ENCODE measurements at regions not wholly inside any gene's neighbourhood (a gene's known extent, or its start where the extent isn't known, plus 50 kb on each side); places are given as distances from the start of the nearest gene placed in this dataset.
"Not testable (repeated sequence)": the region's sequence is repeated elsewhere in the genome, so short reads cannot be mapped to it uniquely, and the experiment has no call there.

DNA sequence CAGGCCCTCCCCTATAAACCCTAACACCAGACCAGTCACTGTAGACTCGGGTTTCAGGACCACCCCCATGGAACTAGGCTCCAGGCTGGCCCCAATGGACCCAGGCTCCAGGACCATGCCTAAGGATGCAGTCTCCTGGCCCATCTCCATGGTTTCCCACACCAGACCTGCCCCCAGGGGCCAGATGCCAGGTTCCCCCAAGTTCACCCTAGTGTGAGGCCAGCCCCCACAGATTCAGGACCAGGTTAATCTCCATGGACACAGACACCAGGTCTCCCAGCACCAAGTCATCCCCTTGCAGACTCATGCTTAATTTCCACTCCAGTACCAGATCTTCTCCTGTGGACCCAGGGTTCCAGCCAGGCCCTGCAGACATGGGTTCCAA, 103.8 kb upstream of the LANCL2 start:
- no peak overlapping the region for H3K27ac ChIP-seq (replicated peaks; ENCODE audit: low read length)
- H3K79me1 ChIP-seq (ENCODE audit: low read depth, low read length), result no peaks in the 10 kb centered on the region
- no peak overlapping the region for H3K4me2 ChIP-seq (ENCODE audit: insufficient read depth, low read length, poor library complexity, severe bottlenecking)
- no peak overlapping the region for H2AFZ ChIP-seq (ENCODE audit: low read length)
- no peak overlapping the region for H4K91ac ChIP-seq (ENCODE audit: low read depth, low read length, poor library complexity)
- H3K9me3 ChIP-seq (replicated peaks in 1 of 2; ENCODE audit: control insufficient read depth in 2 of 2, insufficient read depth in 1 of 2, low read depth in 1 of 2, low read length in 2 of 2), result no peaks in the 10 kb centered on the region
- no peak overlapping the region for H3K14ac ChIP-seq (ENCODE audit: low read length)
- H3K9ac ChIP-seq (ENCODE audit: low read depth, low read length, poor library complexity), result no peak overlapping the region
- H3K4ac ChIP-seq (ENCODE audit: low read length), result no peak overlapping the region
- no peak overlapping the region for H3K23ac ChIP-seq (ENCODE audit: low read depth, low read length, poor library complexity)
- H3K4me1 ChIP-seq (ENCODE audit: control insufficient read depth in 2 of 2, insufficient read depth in 1 of 2, low read depth in 1 of 2, low read length in 2 of 2), result no peaks in the 10 kb centered on the region
- H2BK120ac ChIP-seq (ENCODE audit: low read depth, low read length), result no peak overlapping the region
- H3K18ac ChIP-seq (ENCODE audit: low read length), result peak overlapping the region; percentile 82
- peaks cover 0 to 3% (median 0%) of the 10 kb centered on the region in 3 experiments for H3K27me3 ChIP-seq (ENCODE audit: control insufficient read depth in 3 of 3, insufficient read depth in 3 of 3, low read depth in 1 of 3, low read length in 3 of 3)
- no peak overlapping the region for H3K4me3 ChIP-seq (ENCODE audit: low read length in 2 of 2)
- no peaks in the 10 kb centered on the region for H3K36me3 ChIP-seq (replicated peaks in 1 of 2; ENCODE audit: control insufficient read depth in 2 of 2, insufficient read depth in 2 of 2, low read length in 2 of 2)
- H2BK15ac ChIP-seq (ENCODE audit: low read length), result no peak overlapping the region
- H2AK5ac ChIP-seq (ENCODE audit: low read depth, low read length), result no peak overlapping the region
- H2BK12ac ChIP-seq (ENCODE audit: low read length), result no peak overlapping the region
- no peak overlapping the region for H4K8ac ChIP-seq (ENCODE audit: low read depth, low read length)
- peak overlapping the region; percentile 59 for H2BK5ac ChIP-seq (ENCODE audit: low read length)
- DNase-seq (ENCODE audit: low spot score), result no peak
- no CpG with 5 or more reads among the region's 1 CpG for WGBS, 2 donors (ENCODE audit: extremely low coverage in 2 of 2, insufficient read length in 2 of 2, insufficient replicate concordance in 1 of 2)

DNA sequence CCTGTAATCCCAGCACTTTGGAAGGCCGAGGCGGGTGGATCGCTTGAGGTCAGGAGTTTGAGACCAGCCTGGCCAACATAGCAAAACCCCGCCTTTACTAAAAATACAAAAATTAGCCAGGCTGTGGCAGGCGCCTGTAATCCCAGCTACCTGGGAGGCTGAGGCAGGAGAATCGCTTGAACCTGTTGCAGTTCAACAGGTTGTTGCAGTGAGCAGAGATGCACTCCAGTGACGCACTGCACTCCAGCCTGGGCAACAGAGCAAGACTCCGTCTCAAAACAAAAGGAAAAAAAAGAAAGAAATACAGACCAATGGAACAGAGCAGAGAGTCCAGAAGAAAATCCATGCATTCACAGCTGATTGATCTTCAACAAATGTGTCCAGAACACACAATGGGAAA, 99.8 kb upstream of the LANCL2 start:
- H2AFZ ChIP-seq (ENCODE audit: low read length); H4K8ac ChIP-seq (ENCODE audit: low read depth, low read length); H2BK15ac ChIP-seq (ENCODE audit: low read length); H3K23ac ChIP-seq (ENCODE audit: low read depth, low read length, poor library complexity); H3K18ac ChIP-seq (ENCODE audit: low read length); H3K14ac ChIP-seq (ENCODE audit: low read length); DNase-seq (ENCODE audit: low spot score); H2BK5ac ChIP-seq (ENCODE audit: low read length); H3K4me3 ChIP-seq (ENCODE audit: low read length in 2 of 2); H4K91ac ChIP-seq (ENCODE audit: low read depth, low read length, poor library complexity); H3K36me3 ChIP-seq (replicated peaks in 1 of 2; ENCODE audit: control insufficient read depth in 2 of 2, insufficient read depth in 2 of 2, low read length in 2 of 2); H3K79me1 ChIP-seq (ENCODE audit: low read depth, low read length); H3K9ac ChIP-seq (ENCODE audit: low read depth, low read length, poor library complexity); H2BK120ac ChIP-seq (ENCODE audit: low read depth, low read length); H2AK5ac ChIP-seq (ENCODE audit: low read depth, low read length); H3K4me1 ChIP-seq (ENCODE audit: control insufficient read depth in 2 of 2, insufficient read depth in 1 of 2, low read depth in 1 of 2, low read length in 2 of 2); H3K9me3 ChIP-seq (replicated peaks in 1 of 2; ENCODE audit: control insufficient read depth in 2 of 2, insufficient read depth in 1 of 2, low read depth in 1 of 2, low read length in 2 of 2); H3K4ac ChIP-seq (ENCODE audit: low read length); H3K27ac ChIP-seq (replicated peaks; ENCODE audit: low read length); H2BK12ac ChIP-seq (ENCODE audit: low read length); H3K4me2 ChIP-seq (ENCODE audit: insufficient read depth, low read length, poor library complexity, severe bottlenecking): not testable (repeated sequence)
- H3K27me3 ChIP-seq (ENCODE audit: control insufficient read depth in 3 of 3, insufficient read depth in 3 of 3, low read depth in 1 of 3, low read length in 3 of 3), result peaks cover 0 to 12% (median 0%) of the 10 kb centered on the region in 3 experiments
- WGBS, 2 donors (ENCODE audit: extremely low coverage in 2 of 2, insufficient read length in 2 of 2, insufficient replicate concordance in 1 of 2), result no CpG with 5 or more reads among the region's 8 CpGs

DNA sequence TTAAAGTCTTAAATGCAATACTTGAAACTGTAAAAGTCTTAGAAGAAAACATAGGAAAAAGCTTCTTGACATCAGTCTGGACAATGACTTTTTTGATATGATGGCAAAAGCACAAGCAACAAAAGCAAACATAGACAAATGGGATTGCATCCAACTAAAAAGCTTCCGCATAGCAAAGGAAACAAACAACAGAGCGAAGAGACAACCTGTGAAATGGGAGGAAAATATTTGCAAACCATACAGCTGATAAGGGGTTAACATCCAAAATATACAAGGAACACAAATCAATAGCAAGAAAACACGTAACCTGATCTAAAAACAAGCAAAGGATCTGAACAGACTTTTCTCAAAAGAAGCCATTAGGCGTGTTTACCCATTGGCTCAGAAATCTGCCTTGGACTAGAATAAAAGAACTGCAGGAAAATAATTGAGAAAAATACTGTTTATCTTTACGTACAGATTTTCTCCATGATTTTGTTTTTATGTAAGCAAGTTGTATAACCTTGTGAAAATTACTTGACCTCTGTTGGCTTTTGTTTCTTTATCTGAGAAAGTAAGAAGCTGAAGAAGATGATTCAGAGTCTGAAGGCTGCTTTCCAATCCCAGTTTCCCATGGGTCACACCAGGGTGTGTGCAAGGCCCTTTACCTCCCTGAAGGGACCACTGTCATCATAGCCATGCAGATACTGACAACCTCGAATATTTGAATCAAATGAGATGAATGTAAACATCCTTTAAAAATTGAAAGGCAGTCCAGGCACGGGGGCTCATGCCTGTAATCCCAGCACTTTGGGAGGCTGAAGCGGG, 99.1 kb upstream of the LANCL2 start:
- H3K36me3 ChIP-seq (replicated peaks in 1 of 2; ENCODE audit: control insufficient read depth in 2 of 2, insufficient read depth in 2 of 2, low read length in 2 of 2), result no peaks in the 10 kb centered on the region
- no peak overlapping the region for H3K23ac ChIP-seq (ENCODE audit: low read depth, low read length, poor library complexity)
- no peak overlapping the region for H2AFZ ChIP-seq (ENCODE audit: low read length)
- no peak overlapping the region for H4K8ac ChIP-seq (ENCODE audit: low read depth, low read length)
- H4K91ac ChIP-seq (ENCODE audit: low read depth, low read length, poor library complexity), result no peak overlapping the region
- no peak for DNase-seq (ENCODE audit: low spot score)
- no peaks in the 10 kb centered on the region for H3K79me1 ChIP-seq (ENCODE audit: low read depth, low read length)
- no peak overlapping the region for H2BK15ac ChIP-seq (ENCODE audit: low read length)
- no peak overlapping the region for H3K9ac ChIP-seq (ENCODE audit: low read depth, low read length, poor library complexity)
- no peak overlapping the region for H2BK12ac ChIP-seq (ENCODE audit: low read length)
- H2BK120ac ChIP-seq (ENCODE audit: low read depth, low read length), result no peak overlapping the region
- H3K27ac ChIP-seq (replicated peaks; ENCODE audit: low read length), result no peak overlapping the region
- H2AK5ac ChIP-seq (ENCODE audit: low read depth, low read length), result no peak overlapping the region
- H3K14ac ChIP-seq (ENCODE audit: low read length), result no peak overlapping the region
- H3K18ac ChIP-seq (ENCODE audit: low read length), result no peak overlapping the region
- no peak overlapping the region for H3K4ac ChIP-seq (ENCODE audit: low read length)
- no peak overlapping the region for H3K4me3 ChIP-seq (ENCODE audit: low read length in 2 of 2)
- no peak overlapping the region for H3K4me2 ChIP-seq (ENCODE audit: insufficient read depth, low read length, poor library complexity, severe bottlenecking)
- H2BK5ac ChIP-seq (ENCODE audit: low read length), result no peak overlapping the region
- no peaks in the 10 kb centered on the region for H3K4me1 ChIP-seq (ENCODE audit: control insufficient read depth in 2 of 2, insufficient read depth in 1 of 2, low read depth in 1 of 2, low read length in 2 of 2)
- H3K27me3 ChIP-seq (ENCODE audit: control insufficient read depth in 3 of 3, insufficient read depth in 3 of 3, low read depth in 1 of 3, low read length in 3 of 3), result peaks cover 0 to 12% (median 0%) of the 10 kb centered on the region in 3 experiments
- H3K9me3 ChIP-seq (replicated peaks in 1 of 2; ENCODE audit: control insufficient read depth in 2 of 2, insufficient read depth in 1 of 2, low read depth in 1 of 2, low read length in 2 of 2), result no peaks in the 10 kb centered on the region
- WGBS, 2 donors (ENCODE audit: extremely low coverage in 2 of 2, insufficient read length in 2 of 2, insufficient replicate concordance in 1 of 2), result no CpG with 5 or more reads among the region's 8 CpGs

DNA sequence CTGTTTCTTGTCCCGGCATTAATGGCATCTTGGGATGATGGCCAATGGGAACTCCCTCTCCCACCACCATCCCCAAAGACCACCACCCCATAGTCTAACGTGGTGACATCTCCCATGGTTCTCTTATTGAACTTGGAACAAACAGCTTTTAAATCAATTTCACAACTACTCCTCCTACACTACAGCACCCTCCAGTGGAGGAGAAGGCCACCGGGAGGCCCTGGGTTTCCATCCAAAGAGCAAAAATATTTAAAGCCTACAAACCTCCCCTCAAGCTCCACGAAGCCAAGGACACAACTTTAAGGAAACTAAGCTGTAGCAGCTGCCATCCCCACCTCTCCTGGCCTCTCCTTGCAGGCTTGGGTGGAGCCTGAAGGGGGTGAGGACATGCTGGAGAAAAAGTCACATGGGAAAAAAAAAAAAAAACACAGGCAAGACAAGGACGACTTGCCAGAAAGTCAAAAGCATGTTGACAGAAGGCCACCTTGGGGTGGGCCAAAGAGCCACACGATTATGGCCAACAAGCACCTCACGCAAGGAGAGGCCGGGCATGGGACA, 94.0 kb upstream of the LANCL2 start:
- Histone ChIP-seq H3K27me3 (ENCODE audit: control insufficient read depth in 3 of 3, insufficient read depth in 3 of 3, low read depth in 1 of 3, low read length in 3 of 3) (peaks cover 0 to 37% (median 0%) of the 10 kb centered on the region in 3 experiments), H3K23ac (ENCODE audit: low read depth, low read length, poor library complexity) (no peak overlapping the region), H3K9me3 (replicated peaks in 1 of 2; ENCODE audit: control insufficient read depth in 2 of 2, insufficient read depth in 1 of 2, low read depth in 1 of 2, low read length in 2 of 2) (no peaks in the 10 kb centered on the region), H2BK120ac (ENCODE audit: low read depth, low read length) (no peak overlapping the region), H2AFZ (ENCODE audit: low read length) (no peak overlapping the region), H2BK12ac (ENCODE audit: low read length) (no peak overlapping the region), H3K4me2 (ENCODE audit: insufficient read depth, low read length, poor library complexity, severe bottlenecking) (no peak overlapping the region), H2BK5ac (ENCODE audit: low read length) (no peak overlapping the region), H2BK15ac (ENCODE audit: low read length) (no peak overlapping the region), H3K36me3 (replicated peaks in 1 of 2; ENCODE audit: control insufficient read depth in 2 of 2, insufficient read depth in 2 of 2, low read length in 2 of 2) (no peaks in the 10 kb centered on the region), H3K79me1 (ENCODE audit: low read depth, low read length) (no peaks in the 10 kb centered on the region), H3K4me1 (ENCODE audit: control insufficient read depth in 2 of 2, insufficient read depth in 1 of 2, low read depth in 1 of 2, low read length in 2 of 2) (no peaks in the 10 kb centered on the region), H3K4ac (ENCODE audit: low read length) (no peak overlapping the region), H3K9ac (ENCODE audit: low read depth, low read length, poor library complexity) (no peak overlapping the region), H2AK5ac (ENCODE audit: low read depth, low read length) (no peak overlapping the region), H4K91ac (ENCODE audit: low read depth, low read length, poor library complexity) (no peak overlapping the region), H4K8ac (ENCODE audit: low read depth, low read length) (no peak overlapping the region), H3K18ac (ENCODE audit: low read length) (no peak overlapping the region), H3K27ac (replicated peaks; ENCODE audit: low read length) (no peak overlapping the region), H3K4me3 (ENCODE audit: low read length in 2 of 2) (no peak overlapping the region), H3K14ac (ENCODE audit: low read length) (no peak overlapping the region)
- no CpG with 5 or more reads among the region's 8 CpGs for WGBS, 2 donors (ENCODE audit: extremely low coverage in 2 of 2, insufficient read length in 2 of 2, insufficient replicate concordance in 1 of 2)
- no peak for DNase-seq (ENCODE audit: low spot score)

Data from neuronal stem cell (in vitro differentiated cells).